ENCODE measurements at regions not wholly inside any gene's neighbourhood (a gene's known extent, or its start where the extent isn't known, plus 50 kb on each side); places are given as distances from the start of the nearest gene placed in this dataset.
A peak's percentile ranks its signal among the peaks of the same experiment; 100 is the strongest.

DNA sequence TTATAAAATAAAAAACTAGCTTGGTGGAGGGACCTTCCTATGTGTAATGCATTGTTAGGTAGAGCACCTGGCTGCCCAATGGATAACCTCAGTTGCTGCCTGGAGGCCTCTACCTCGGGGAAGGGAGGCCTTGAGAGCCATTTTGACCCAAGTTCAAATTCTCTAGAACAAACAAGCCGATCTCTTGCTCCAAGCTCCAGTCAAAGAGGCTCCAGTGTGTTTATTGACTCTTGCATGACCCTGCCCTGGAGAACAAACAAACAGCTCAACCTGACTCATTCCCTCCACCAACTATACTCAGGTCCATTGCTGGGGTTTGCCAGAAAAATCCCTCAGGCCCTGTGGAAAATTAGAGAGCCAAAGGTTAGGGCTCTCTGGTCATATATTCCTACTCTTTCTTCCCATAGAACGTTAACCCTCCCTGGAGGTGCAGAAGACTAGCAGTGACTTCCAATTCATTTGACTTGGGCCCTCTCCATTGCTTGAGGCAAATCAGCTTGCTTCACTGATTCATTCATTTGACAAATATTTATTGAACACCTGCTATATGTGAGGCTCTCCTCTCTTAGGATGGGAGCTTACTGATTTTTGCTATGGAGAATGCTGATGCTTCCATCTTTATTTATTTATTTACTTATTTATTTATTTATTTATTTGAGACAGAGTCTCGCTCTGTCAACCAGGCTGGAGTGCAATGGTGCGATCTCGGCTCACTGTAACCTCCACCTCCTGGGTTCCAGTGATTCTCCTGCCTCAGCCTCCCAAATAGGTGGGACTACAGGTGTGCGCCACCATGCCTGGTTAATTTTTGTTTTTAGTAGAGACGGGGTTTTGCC lies 73.7 kb upstream of the CISTR start (continued):
- TF ChIP-seq, protein P1, sequence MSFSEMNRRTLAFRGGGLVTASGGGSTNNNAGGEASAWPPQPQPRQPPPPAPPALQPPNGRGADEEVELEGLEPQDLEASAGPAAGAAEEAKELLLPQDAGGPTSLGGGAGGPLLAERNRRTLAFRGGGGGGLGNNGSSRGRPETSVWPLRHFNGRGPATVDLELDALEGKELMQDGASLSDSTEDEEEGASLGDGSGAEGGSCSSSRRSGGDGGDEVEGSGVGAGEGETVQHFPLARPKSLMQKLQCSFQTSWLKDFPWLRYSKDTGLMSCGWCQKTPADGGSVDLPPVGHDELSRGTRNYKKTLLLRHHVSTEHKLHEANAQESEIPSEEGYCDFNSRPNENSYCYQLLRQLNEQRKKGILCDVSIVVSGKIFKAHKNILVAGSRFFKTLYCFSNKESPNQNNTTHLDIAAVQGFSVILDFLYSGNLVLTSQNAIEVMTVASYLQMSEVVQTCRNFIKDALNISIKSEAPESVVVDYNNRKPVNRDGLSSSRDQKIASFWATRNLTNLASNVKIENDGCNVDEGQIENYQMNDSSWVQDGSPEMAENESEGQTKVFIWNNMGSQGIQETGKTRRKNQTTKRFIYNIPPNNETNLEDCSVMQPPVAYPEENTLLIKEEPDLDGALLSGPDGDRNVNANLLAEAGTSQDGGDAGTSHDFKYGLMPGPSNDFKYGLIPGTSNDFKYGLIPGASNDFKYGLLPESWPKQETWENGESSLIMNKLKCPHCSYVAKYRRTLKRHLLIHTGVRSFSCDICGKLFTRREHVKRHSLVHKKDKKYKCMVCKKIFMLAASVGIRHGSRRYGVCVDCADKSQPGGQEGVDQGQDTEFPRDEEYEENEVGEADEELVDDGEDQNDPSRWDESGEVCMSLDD (CRISPR knock-in tag; IDR thresholded peaks at IDR 0.05; ENCODE audit: borderline replicate concordance) = no peak
- TF ChIP-seq, protein P2, sequence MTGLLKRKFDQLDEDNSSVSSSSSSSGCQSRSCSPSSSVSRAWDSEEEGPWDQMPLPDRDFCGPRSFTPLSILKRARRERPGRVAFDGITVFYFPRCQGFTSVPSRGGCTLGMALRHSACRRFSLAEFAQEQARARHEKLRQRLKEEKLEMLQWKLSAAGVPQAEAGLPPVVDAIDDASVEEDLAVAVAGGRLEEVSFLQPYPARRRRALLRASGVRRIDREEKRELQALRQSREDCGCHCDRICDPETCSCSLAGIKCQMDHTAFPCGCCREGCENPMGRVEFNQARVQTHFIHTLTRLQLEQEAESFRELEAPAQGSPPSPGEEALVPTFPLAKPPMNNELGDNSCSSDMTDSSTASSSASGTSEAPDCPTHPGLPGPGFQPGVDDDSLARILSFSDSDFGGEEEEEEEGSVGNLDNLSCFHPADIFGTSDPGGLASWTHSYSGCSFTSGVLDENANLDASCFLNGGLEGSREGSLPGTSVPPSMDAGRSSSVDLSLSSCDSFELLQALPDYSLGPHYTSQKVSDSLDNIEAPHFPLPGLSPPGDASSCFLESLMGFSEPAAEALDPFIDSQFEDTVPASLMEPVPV (CRISPR knock-in tag; IDR thresholded peaks at IDR 0.05) = peak; percentile 59; the same call in 1 of the 2 replicates
- TF ChIP-seq KLF16 (CRISPR knock-in tag; IDR thresholded peaks at IDR 0.05) = peak in 1 of 2 experiments; percentile 81; a peak in 2 of 4 replicates
- TF ChIP-seq, protein P3, sequence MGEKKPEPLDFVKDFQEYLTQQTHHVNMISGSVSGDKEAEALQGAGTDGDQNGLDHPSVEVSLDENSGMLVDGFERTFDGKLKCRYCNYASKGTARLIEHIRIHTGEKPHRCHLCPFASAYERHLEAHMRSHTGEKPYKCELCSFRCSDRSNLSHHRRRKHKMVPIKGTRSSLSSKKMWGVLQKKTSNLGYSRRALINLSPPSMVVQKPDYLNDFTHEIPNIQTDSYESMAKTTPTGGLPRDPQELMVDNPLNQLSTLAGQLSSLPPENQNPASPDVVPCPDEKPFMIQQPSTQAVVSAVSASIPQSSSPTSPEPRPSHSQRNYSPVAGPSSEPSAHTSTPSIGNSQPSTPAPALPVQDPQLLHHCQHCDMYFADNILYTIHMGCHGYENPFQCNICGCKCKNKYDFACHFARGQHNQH (CRISPR knock-in tag; IDR thresholded peaks at IDR 0.05) = peak; percentile 88
- TF ChIP-seq RXRB (CRISPR knock-in tag; IDR thresholded peaks at IDR 0.05; ENCODE audit: borderline replicate concordance) = peak; percentile 97
- peak; percentile 70 for TF ChIP-seq REPIN1 (CRISPR knock-in tag; IDR thresholded peaks at IDR 0.05; ENCODE audit: borderline replicate concordance, low read depth)
- peak; percentile 51; the same call in 1 of the 2 replicates for TF ChIP-seq SIX1 (CRISPR knock-in tag; IDR thresholded peaks at IDR 0.05; ENCODE audit: borderline replicate concordance)
- TF ChIP-seq, protein P4, sequence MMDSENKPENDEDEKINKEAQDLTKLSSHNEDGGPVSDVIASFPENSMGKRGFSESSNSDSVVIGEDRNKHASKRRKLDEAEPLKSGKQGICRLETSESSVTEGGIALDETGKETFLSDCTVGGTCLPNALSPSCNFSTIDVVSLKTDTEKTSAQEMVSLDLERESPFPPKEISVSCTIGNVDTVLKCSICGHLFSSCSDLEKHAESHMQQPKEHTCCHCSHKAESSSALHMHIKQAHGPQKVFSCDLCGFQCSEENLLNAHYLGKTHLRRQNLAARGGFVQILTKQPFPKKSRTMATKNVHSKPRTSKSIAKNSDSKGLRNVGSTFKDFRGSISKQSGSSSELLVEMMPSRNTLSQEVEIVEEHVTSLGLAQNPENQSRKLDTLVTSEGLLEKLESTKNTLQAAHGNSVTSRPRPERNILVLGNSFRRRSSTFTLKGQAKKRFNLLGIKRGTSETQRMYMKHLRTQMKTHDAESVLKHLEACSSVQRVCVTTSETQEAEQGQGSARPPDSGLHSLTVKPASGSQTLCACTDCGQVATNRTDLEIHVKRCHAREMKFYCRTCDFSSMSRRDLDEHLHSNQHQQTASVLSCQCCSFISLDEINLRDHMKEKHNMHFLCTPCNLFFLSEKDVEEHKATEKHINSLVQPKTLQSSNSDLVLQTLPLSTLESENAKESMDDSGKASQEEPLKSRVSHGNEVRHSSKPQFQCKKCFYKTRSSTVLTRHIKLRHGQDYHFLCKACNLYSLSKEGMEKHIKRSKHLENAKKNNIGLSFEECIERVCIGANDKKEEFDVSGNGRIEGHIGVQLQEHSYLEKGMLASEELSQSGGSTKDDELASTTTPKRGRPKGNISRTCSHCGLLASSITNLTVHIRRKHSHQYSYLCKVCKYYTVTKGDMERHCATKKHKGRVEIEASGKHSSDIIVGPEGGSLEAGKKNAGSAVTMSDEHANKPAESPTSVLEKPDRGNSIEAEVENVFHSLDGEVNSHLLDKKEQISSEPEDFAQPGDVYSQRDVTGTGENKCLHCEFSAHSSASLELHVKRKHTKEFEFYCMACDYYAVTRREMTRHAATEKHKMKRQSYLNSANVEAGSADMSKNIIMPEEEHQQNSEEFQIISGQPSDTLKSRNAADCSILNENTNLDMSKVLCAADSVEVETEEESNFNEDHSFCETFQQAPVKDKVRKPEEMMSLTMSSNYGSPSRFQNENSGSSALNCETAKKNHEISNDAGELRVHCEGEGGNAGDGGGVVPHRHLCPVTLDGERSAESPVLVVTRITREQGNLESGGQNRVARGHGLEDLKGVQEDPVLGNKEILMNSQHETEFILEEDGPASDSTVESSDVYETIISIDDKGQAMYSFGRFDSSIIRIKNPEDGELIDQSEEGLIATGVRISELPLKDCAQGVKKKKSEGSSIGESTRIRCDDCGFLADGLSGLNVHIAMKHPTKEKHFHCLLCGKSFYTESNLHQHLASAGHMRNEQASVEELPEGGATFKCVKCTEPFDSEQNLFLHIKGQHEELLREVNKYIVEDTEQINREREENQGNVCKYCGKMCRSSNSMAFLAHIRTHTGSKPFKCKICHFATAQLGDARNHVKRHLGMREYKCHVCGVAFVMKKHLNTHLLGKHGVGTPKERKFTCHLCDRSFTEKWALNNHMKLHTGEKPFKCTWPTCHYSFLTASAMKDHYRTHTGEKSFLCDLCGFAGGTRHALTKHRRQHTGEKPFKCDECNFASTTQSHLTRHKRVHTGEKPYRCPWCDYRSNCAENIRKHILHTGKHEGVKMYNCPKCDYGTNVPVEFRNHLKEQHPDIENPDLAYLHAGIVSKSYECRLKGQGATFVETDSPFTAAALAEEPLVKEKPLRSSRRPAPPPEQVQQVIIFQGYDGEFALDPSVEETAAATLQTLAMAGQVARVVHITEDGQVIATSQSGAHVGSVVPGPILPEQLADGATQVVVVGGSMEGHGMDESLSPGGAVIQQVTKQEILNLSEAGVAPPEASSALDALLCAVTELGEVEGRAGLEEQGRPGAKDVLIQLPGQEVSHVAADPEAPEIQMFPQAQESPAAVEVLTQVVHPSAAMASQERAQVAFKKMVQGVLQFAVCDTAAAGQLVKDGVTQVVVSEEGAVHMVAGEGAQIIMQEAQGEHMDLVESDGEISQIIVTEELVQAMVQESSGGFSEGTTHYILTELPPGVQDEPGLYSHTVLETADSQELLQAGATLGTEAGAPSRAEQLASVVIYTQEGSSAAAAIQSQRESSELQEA (CRISPR knock-in tag; IDR thresholded peaks at IDR 0.05; ENCODE audit: not compliant biosample characterization) = no peak
- TF ChIP-seq, protein P5, sequence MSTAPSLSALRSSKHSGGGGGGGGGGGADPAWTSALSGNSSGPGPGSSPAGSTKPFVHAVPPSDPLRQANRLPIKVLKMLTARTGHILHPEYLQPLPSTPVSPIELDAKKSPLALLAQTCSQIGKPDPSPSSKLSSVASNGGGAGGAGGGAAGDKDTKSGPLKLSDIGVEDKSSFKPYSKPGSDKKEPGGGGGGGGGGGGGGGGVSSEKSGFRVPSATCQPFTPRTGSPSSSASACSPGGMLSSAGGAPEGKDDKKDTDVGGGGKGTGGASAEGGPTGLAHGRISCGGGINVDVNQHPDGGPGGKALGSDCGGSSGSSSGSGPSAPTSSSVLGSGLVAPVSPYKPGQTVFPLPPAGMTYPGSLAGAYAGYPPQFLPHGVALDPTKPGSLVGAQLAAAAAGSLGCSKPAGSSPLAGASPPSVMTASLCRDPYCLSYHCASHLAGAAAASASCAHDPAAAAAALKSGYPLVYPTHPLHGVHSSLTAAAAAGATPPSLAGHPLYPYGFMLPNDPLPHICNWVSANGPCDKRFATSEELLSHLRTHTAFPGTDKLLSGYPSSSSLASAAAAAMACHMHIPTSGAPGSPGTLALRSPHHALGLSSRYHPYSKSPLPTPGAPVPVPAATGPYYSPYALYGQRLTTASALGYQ (CRISPR knock-in tag; IDR thresholded peaks at IDR 0.05) = peak; percentile 83; the same call in 1 of the 2 replicates
- peak; percentile 18; the same call in 1 of the 2 replicates for TF ChIP-seq KMT2A (CRISPR knock-in tag; IDR thresholded peaks at IDR 0.05)
- peak; percentile 18; the same call in 1 of the 2 replicates for TF ChIP-seq NFYB (CRISPR knock-in tag; IDR thresholded peaks at IDR 0.05)

Data from HepG2 (cell line).